ENCODE measurements at regions not wholly inside any gene's neighbourhood (a gene's known extent, or its start where the extent isn't known, plus 50 kb on each side); places are given as distances from the start of the nearest gene placed in this dataset.
A peak's percentile ranks its signal among the peaks of the same experiment; 100 is the strongest.

DNA sequence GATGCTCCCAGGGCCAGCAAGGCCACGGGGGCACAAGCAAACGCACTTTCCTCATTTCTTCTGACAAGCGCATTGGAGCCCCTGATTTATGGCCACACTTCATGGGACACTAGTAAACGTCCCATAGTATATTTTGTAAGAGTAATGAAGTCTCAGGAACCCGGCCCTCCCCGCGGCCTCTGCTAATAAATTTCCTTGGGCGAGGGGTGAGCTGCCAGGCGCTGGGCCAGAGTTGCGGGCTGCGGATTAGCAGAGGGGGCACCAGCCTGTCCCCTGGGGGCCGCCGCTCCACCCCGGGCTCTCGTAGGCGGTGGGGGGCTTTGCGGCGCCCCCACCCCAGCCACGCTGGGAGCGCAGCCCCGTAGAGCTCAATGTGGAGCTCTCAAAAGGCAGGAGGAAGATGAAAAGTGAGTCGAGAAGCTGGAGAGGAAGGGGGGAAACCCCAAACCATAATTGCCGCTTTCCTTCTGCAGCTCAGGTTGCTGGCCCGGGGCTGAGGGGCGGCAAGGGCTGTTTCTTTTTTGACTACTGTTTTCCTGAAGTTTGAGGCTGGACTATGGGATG is 173.6 kb downstream of the CDC5L start:
- no peak for DNase-seq

DNA sequence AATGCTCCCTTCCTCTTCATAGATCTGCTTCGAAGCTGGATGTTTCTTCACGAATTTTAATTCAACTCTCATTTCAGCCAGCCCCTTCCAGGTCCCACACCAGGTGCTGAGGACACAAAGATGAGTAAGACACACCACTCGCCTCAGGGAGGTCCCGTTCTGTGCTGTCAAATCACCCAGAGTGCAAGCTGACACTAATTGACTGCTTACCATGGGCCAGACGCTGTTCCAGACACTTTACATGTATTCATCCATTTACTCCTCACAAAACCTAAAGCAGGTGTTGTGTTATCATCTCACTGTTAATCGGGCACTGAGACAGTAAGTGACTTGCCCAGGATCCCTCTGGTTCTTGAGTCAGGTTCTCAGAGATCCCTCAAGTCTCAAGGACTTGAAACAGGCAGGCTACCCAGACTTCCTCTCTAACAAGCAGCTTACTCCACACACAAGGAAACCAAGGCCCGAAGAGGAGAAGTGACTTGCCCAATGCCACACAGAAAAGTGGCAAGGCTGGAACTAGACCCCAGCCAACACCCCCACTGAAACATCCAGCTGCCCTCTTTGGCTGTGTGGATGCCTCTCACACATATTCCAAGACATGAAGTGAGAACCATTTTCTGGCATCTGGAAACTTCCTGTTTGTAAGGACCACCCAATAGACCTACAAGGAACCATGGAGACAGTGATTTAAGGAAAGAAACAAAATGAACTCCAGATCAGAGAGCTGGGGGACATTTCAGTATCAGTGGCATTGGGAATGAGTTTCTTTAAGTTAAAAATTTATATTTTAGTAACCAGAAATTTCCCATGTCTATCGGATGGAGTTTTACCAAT is 174.5 kb downstream of the CDC5L start:
- no peak for DNase-seq

DNA sequence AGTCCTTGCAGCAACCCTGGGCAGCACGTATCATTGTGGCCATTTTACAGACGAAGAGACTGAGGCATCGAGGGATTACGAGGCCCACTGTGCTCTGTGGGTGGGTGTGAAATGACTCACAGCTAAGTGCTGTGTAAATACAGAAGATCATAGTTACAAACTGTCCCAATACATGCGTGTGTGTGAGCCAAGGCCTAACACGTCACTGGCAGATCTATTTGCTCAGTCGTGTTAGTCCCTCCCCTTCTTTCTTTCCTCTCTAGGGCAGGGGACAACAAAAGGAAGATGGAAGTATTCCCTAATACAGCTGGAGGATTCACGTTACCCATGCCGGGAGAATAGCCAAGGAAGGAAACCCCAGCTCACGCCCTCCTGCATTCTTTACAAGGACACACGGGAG is 175.9 kb downstream of the CDC5L start:
- DNase-seq = no peak

DNA sequence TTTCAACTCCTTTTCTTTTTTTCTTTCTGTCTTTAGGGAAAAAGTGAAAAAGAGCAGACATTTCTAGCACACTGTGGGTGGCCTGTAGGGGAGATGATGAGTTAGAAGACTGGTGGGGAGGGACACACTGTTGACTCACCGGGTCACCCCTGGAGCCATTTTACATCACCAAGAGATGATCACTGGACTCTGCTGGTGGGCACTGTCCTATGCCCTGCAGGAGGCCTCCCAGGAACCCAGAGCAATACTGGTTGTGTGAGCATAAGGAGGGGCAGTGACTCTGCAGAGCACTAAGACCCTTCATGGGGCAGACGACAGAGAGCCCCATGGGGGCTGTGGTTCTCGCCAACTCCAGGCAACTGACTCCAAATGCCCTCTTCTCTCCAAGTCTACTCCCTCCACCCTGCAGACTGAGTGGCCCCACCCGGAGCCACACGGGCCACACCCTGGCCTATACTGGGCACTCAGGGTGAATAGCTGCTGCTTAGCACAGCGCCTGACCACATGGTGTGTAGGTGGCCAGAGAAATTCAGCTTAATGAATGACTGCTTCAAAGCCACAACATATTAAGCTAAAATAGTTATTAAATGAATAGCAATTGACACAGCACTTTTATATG is 177.5 kb downstream of the CDC5L start:
- no peak for DNase-seq

DNA sequence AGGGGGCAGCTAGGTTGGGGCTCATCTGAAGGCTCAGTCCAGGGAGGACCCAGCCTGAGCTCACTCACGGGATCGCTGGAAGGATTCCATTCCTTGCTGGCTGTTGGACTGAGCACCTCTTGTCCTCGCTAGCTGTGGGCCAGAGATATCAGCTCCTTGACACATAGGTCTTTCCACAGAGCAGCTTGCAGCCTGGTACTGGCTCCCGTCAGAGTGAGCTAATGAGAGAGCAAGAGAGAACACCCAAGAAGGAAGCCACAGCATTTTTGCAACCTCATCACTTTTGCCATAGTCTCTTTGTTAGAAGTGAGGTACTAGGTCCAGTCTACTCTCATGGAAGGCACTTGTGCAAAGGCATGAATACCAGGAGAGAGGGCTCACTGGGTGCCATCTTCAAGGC is 179.9 kb downstream of the CDC5L start:
- no peak for DNase-seq

DNA sequence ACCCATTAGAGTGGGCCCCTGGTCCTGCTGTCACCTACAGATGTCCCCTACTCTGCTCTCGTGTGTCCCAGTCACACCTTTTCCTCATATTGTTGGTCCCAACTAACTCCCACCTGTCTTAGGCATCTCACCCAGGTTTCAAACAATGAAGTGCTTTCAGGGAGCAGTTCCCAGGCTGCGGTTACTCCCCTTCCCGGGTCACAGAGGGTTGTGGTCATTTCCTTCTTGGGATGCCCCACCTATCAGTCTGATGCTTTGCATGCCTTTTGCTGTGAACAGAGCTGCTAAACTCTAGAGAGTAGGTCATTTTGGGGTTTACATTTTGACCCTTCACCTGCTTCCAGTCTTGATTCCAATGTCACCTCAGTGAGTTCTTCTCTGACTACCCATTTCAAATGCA is 181.6 kb downstream of the CDC5L start:
- no peak for DNase-seq

DNA sequence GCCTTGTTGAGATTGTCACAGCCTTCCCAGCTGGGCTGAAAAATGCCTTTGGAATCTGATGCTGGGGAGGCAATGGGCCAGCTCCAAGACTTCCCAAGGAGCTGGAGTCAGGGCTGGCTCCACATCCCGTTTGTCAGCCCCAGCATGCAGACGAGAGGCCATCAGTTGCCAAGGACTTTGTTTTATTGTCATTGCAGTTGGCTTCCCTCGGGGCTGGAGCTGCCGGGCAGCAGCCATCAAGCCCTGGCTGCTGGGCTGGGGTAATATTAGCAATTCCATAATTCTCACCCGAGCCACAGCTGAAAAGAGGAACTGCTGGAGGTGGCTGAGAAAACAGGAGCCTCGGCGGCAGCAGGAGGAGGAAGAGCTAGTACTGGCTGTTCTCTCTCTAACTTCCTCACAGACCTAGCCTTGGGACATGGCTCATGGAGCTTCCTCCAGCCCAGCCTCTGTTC is 182.5 kb downstream of the CDC5L start:
- DNase-seq = peak; percentile 16

DNA sequence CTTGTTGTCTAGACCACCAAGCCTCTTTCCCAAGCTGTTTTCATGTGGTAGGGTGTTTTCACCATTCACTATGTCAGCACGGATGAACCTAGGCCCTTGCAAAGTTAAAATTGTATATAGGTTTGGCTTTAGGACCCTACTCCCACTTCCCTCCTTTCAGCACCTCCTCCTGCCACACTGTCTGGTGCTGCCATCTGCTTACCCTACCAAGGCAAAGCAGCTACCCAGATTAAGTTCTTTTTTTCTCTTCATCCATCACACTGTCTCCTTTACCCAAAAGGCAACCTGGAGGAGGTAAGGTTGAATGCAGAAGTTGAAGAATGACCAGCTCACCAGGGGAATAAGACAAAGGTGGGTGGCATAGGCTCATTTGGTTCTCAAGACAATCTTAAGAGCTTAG is 184.0 kb downstream of the CDC5L start:
- DNase-seq = no peak

DNA sequence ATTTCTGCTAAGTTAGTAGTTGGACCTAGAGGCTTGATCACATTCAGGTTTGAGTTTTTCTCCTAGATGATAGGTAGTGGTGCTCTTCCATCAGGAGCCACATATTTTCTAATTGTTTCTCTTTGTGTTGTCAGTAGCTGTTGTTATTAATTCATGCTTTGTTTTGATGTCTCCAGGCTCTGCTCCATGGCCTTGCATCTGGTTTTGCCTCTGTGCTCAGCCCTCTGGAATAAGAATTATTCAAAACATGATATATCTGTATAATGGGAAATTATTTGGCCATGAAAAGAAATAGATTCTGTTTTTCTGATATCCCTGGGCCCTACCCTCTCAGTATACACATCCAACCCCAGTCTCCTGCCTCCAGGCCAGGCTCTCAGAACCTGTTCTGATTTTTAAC is 184.8 kb downstream of the CDC5L start:
- no peak for DNase-seq

DNA sequence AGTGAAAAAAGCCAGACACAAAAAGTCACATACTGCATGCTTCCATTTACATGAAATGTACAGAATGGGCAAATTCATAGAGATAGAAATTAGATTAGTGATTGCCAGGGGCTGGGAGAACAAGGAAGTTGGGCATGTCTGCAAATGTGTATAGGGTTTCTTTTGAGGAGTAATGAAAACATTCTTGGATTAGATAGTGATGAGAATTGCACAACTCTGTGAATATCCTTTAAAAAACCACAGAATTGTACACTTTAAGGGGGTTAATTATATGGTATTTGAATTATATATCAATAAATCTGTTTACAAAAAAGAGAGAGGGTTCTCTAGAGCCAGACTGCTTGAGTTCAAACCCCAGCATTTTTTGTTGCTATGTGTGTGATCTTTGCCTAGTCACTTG is 188.1 kb downstream of the CDC5L start:
- no peak for DNase-seq

DNA sequence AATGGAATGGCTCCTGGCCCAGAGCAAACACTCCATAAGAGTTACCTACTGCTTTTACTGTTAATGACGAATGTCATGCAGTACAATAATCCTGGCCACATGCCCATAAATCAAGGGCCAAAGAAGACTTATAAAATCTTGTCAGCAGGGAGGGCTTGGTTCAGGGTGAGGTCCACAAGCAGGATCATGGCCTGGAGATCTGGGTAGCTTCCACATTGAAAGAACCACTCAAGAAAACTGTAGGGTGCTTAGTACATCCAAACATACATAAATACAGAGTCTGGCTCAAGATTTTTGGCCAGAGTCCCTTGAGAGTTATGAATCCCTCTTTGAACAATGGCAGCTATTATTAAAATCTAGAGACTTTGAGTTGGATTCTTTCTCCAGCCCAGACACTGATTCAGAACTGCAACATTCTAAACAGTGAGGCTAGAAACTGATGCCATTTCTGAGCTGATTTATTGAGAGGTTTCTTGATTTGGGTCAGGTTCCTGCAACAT is 188.7 kb downstream of the CDC5L start:
- DNase-seq = no peak

DNA sequence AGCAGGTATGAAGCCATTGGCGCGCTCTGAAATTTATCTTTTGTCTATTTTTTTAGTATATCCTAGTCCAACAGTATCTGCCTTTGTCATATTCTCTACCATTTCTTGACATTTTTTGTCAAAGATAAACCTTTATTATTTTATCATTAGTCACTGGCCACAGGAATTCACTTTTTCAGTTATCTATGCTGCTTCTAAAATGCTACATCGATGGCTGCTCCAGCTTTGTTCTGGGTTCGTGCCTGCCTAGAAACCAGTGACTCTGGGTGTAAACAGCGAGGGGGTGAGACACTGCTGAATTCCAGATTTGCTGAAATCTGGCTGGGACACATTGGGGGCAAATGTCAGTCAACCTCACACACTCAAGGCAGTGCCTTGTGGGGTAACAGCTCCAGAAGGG is 193.4 kb downstream of the CDC5L start:
- DNase-seq = peak; percentile 49

DNA sequence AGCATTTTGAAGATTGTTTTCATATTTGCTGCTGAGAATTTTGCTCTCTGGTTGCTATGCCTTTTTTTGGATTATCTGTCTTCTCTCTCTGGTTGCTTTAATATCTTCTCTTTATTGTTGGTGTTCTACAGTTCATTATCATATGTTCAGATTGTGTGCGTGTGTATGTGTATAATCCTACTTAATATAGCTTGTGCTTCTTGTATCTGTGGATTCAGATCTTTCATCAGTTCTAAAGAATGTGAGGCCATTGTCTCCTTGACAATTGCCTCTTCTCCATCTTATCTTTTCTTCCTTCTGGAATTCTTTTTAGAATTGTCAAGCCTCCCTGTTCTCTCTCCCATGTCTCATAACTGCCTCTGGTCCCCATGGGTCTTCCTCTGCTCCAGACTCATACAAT is 195.4 kb downstream of the CDC5L start:
- no peak for DNase-seq

DNA sequence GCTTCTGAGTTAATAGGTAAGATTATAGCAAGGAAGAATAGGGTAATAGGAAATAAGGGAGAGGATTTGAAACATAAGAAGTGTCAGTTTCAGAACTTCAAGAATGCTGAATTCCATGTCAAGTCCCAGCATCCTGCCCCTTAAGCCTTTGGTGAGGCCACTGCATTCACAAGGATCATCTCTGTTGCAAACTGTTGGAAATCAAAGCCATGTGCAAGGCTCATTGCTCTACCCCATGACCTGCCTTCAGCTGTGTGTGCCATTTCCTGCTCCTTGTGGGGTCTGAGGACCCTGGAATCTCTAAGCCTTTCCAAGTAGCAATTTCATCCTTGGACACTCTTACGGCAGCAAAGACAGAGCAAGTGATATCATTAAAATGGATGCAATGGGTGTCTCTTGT is 203.0 kb downstream of the CDC5L start:
- no peak for DNase-seq

DNA sequence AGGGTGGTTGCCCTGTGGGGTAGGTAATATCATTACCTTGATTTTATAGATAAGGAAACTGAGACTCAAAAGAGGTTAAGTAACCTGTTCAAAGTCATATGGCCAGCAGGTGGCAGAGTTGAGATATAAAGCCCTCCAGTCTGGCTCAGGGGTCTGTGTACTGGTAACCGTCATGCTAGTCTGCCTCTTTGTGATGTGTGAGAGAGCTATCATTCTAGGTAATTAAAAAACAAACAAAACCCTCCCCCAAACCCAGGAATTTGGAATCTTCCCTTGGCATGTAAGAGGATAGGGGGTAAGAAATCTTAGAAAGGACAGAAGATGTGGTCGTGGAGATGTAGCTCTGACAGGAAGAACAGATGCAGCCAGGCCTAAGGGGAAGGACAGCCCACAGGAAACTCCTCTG is 206.0 kb downstream of the CDC5L start:
- DNase-seq = no peak

DNA sequence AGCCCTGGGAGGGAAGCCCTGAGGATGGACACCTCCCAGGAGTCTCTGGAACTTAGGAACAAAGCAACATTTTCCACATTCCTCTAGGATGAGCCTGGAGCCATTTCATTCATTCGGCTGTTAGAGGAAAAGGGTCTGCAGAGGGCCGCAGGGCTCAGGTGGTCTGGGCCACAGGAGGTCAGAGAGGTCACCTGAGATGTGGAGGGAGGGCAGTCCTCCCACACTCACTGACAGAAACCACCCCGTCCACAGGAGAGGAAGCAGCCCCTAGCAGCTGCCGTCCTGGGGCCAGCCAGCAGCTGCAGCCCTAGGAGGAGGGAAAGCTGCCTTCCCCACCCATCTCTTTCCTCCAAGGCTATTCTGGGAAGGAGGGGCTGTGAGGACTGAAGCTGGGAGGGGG is 207.0 kb downstream of the CDC5L start:
- DNase-seq = no peak

DNA sequence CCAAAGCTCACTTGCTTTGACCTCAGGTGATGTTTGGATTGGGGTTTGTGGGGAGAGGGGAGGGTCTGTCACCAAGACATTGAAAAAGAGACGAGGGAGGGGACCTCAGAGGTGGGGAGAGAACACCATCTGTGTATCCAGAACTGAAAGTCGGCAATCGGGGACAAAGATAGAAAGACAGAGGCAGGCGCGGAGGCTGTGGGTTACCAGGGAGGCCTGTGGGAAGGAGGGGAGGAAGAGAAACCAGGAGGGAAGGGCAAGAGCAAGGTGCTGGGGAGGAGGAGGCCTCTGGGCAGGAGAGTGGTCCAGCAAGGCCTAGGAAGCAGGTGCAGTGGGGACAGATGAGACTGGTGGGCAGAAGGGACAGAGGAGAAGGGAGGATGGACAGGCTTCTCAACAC is 211.2 kb downstream of the CDC5L start:
- DNase-seq = no peak

DNA sequence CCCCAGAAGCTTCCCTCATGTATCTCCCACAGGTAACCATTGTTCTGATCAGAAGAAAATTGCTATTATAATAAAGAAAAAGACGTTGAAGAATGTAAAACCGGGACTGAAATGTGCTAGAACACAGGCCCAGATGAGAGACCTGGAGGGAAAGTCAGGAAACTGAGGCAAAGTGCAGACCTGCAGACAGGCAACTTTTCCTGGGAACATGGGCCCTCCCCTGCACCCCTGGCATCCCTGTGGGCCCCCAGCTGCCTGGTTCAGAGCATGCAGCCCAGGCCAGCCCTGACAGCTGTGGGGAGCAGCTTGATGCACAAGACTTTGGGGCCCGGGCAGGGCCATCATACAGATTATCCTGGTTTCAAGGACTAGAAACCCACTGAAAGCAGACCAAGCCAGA is 212.2 kb downstream of the CDC5L start:
- no peak for DNase-seq

DNA sequence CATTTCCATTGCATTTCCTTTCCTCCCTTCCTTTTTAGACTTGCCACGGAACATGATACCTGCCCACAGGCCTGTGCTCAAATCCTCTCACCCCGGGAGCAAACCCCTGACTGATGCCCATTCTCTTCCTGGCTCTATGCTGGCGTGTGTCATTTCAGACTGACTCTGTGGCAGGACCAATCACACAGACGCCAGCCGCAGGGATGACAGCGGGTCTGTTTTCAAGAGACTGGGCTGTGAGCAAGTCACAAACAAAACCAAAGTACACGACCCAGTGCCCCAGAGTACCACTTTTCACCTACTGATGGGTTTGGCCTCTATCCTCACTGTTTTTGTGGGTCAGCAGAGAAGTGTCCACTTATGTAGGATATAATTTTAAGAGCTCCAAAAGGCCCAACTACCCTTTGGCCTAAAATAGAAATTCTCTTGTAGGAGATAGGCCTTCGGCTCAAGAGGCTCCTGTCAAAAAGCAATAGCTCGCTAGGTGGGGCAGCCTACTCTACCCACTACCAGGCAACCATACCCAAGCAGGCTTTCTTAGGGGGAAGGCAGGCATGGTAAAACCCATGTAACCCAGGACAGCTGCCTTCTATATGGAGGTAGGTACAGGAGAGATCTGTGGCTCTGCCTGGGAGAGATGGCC is 215.7 kb downstream of the CDC5L start:
- DNase-seq = no peak

DNA sequence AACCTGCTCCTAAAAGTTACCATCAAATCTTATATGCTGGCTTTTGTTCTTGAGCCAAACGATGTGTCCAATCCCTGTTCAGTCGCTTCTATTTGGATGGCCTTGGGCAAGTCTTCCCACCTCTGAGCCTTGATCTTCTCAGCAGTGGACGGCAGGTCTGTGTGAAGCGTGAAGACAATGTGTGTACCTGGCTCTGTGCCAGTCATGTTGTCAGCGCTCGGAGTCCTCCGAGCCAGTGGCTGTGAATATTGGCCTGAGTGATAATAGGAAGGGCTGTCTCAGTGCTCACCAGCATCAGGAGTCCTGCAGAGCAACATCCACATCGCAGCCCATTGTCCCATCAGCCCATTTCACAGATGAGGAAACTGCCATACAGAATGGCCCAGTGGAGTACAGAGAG is 219.0 kb downstream of the CDC5L start:
- no peak for DNase-seq

DNA sequence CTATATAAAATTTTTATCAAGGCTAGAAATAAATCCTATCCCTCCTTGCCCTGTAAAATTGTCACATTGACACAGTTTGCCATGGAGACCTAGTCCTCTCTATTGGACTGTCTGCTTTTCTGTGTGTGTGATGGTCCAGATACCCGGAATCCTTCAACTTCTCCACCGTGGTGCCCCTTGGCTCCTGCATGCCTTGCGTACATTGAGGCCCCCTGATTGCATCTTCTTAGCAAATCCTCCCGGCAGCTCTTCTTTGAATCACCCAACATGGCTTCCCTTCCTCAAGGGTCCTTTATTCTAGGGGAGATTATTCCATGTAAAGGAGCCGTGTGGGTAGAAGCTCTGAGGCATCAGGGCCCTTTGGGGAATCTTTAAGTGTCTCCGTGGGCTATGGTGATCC is 219.5 kb downstream of the CDC5L start:
- DNase-seq = no peak

DNA sequence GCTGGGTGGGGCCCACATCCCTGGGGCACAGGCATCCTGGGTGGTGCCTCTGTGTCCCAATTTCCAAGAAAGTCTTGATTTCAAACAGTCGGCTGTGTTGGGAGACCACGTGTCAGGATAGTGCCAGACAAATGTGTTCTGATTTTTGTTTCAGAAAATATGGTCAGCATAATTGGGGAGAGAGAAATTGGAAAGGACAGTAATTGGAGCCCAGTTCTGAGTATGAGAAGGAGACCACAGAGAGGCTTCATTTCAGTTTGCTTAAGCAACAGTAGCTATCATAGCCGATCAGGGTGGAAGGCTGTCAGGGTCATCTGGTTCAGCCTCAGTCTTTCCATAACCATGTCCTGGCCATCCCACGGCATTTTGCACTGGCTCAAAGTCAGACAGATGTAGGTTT is 220.7 kb downstream of the CDC5L start:
- DNase-seq = no peak

DNA sequence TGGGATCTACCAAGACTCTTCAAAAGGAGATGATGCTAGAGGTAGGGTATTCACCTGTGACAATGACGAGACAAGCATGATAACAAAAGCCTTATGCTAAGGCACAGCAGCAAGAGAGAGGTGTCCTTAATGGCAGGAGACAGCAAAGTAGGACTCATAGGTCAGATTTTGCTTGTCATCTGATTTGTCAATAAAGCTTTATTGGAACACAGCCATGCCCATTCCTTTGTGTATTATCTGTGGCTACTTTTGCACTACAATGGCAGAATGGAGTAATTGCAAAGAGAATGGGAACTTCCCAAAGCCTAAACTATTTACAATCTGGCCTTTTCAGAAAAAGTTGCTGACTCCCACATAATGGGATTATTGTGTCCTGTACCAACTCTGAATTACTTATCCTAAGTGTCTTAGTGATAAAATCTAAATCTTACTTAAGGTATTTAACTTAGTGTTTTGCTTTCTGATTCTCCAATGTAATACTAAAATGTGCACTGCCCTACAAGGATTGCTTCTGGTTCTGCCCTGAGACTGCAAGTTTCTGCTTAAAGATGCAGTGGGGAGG is 221.6 kb downstream of the CDC5L start:
- no peak for DNase-seq
